Tibial artery (tissue), 4 donors: ENCODE measurements at regions not wholly inside any gene's neighbourhood (a gene's known extent, or its start where the extent isn't known, plus 50 kb on each side); places are given as distances from the start of the nearest gene placed in this dataset.

Experiments used
- DNase-seq, 2 donors: peaks; one replicate each; pipeline ENCODE4 v3.0.0-alpha.2; 2019
- H3K27ac ChIP-seq, 2 donors: fragments of 200-600 bp; sonication (generic) in 1 of 2; 1 replicate in 1 of 2; 2 replicates in 1 of 2; pipeline ENCODE4 v1.5.1; 2018 to 2019; ENCODE audit warnings: mild to moderate bottlenecking in 1 of 2
- H3K27me3 ChIP-seq, 2 donors: fragments of 200-600 bp; sonication (generic) in 1 of 2; one replicate each; pipeline versions ENCODE4 v1.5.1 to v1.6.0; 2016 to 2019
- H3K36me3 ChIP-seq, 3 donors: fragments of 200-600 bp; sonication (generic) in 2 of 3; one replicate each; pipeline ENCODE4 v1.5.1; 2016 to 2019; ENCODE audit warnings: mild to moderate bottlenecking in 2 of 3
- H3K4me1 ChIP-seq, 4 donors: fragments of 200-600 bp; sonication (generic) in 2 of 4; 1 replicate in 3 of 4; 2 replicates in 1 of 4; pipeline ENCODE4 v1.5.1; 2016 to 2019
- H3K4me3 ChIP-seq, 2 donors: fragments of 200-600 bp; sonication (generic) in 1 of 2; 1 replicate in 1 of 2; 2 replicates in 1 of 2; pipeline ENCODE4 v1.5.1; 2018 to 2019; ENCODE audit warnings: mild to moderate bottlenecking in 2 of 2
- H3K9me3 ChIP-seq, 3 donors: fragments of 200-600 bp; sonication (generic) in 1 of 3; one replicate each; pipeline ENCODE4 v1.5.1; 2016 to 2019
- intact Hi-C: fragments of 100-400 bp; cut with DNase I; formaldehyde crosslinking; loops from one replicate; pipeline ENCODE4 v1.15.0; 2023; ENCODE audit warnings: low total_unique reads
- TF ChIP-seq, protein P1 (sequence below), 2 experiments: fragments of 200-600 bp in 1 of 2; fragments of 450-650 bp in 1 of 2; IDR thresholded peaks; one replicate each; pipeline ENCODE4 v1.5.1; 2017 to 2019; ENCODE audit warnings: antibody characterized with exemption in 2 of 2, mild to moderate bottlenecking in 1 of 2, moderate library complexity in 1 of 2

GRCh38 chr22:49462291-49462690, 365.4 kb downstream of the BRD1 start:
- Histone ChIP-seq H3K4me3 (no peak overlapping the region), H3K27me3 (no peaks in the 10 kb centered on the region), H3K4me1 (no peaks in the 10 kb centered on the region), H3K27ac (no peak overlapping the region), H3K36me3 (no peaks in the 10 kb centered on the region), H3K9me3 (no peaks in the 10 kb centered on the region)
- TF ChIP-seq, protein P1, sequence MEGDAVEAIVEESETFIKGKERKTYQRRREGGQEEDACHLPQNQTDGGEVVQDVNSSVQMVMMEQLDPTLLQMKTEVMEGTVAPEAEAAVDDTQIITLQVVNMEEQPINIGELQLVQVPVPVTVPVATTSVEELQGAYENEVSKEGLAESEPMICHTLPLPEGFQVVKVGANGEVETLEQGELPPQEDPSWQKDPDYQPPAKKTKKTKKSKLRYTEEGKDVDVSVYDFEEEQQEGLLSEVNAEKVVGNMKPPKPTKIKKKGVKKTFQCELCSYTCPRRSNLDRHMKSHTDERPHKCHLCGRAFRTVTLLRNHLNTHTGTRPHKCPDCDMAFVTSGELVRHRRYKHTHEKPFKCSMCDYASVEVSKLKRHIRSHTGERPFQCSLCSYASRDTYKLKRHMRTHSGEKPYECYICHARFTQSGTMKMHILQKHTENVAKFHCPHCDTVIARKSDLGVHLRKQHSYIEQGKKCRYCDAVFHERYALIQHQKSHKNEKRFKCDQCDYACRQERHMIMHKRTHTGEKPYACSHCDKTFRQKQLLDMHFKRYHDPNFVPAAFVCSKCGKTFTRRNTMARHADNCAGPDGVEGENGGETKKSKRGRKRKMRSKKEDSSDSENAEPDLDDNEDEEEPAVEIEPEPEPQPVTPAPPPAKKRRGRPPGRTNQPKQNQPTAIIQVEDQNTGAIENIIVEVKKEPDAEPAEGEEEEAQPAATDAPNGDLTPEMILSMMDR (IDR thresholded peaks at IDR 0.05) = no peak
- intact Hi-C loops = no loop called here
- DNase-seq = no peak

- Histone ChIP-seq H3K36me3 (no peaks in the 10 kb centered on the region), H3K27me3 (peaks cover 0 to 3% of the 10 kb centered on the region in 2 donors), H3K4me3 (no peak overlapping the region), H3K27ac (no peak overlapping the region), H3K4me1 (no peaks in the 10 kb centered on the region), H3K9me3 (no peaks in the 10 kb centered on the region)
- intact Hi-C loops = no loop called here
- TF ChIP-seq, protein P1 (IDR thresholded peaks at IDR 0.05) = no peak
- DNase-seq = no peak
Measured at GRCh38 chr22:49461674-49462073, 366.0 kb downstream of the BRD1 start.

GRCh38 chr22:49460592-49461281, 366.9 kb downstream of the BRD1 start:
- H3K27me3 ChIP-seq = peaks cover 0 to 3% of the 10 kb centered on the region in 2 donors
- no peak overlapping the region for H3K4me3 ChIP-seq
- intact Hi-C loops = no loop called here
- no peaks in the 10 kb centered on the region for H3K9me3 ChIP-seq
- TF ChIP-seq, protein P1 (IDR thresholded peaks at IDR 0.05) = no peak
- DNase-seq = no peak
- no peaks in the 10 kb centered on the region for H3K4me1 ChIP-seq
- H3K27ac ChIP-seq = no peak overlapping the region
- H3K36me3 ChIP-seq = no peaks in the 10 kb centered on the region

- no peak overlapping the region for H3K4me3 ChIP-seq
- TF ChIP-seq, protein P1 (IDR thresholded peaks at IDR 0.05) = no peak
- H3K36me3 ChIP-seq = no peaks in the 10 kb centered on the region
- H3K27me3 ChIP-seq = peaks cover 0 to 3% of the 10 kb centered on the region in 2 donors
- no peaks in the 10 kb centered on the region for H3K9me3 ChIP-seq
- no peak overlapping the region for H3K27ac ChIP-seq
- no peaks in the 10 kb centered on the region for H3K4me1 ChIP-seq
- DNase-seq = no peak
- intact Hi-C loops = no loop called here
Measured at GRCh38 chr22:49460091-49460490, 367.6 kb downstream of the BRD1 start.

DNA sequence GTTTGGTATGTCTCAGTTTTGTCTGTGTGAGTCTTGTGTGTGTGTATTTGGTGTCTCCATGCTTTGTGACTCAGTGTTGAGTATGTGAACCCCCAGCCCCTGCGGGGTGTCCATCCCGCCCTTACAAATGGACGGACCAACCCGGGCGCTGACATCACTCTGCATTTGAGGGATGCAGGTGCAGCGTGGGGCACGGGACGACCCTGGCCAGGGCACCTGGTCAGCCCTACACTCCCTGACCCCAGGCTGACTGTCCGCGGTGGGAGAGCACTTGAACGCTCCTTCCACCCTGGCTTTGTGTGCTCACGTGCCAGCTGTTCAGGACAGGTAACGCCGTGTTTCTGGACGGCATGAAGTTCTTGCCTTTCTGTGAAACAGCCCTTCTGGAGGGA, 369.0 kb downstream of the BRD1 start:
- Histone ChIP-seq H3K4me1 (no peaks in the 10 kb centered on the region), H3K27me3 (peaks cover 0 to 3% of the 10 kb centered on the region in 2 donors), H3K9me3 (no peaks in the 10 kb centered on the region), H3K36me3 (no peaks in the 10 kb centered on the region), H3K27ac (no peak overlapping the region), H3K4me3 (no peak overlapping the region)
- intact Hi-C loops = no loop called here
- DNase-seq = peak in 1 of 2 donors; percentile 56
- TF ChIP-seq, protein P1 (IDR thresholded peaks at IDR 0.05) = no peak
